HEK293 (cell line): ENCODE measurements at regions not wholly inside any gene's neighbourhood (a gene's known extent, or its start where the extent isn't known, plus 50 kb on each side); places are given as distances from the start of the nearest gene placed in this dataset.

Experiments used
- CTCF ChIA-PET: fragments of 350-600 bp; formaldehyde crosslinking; extraction: SDS; loops from one replicate; lab custom pipeline; 2021; ENCODE audit warnings: antibody characterized with exemption; lab: Yijun Ruan, JAX
- POLR2A ChIA-PET: fragments of 300-600 bp; formaldehyde crosslinking; extraction: SDS; loops from one replicate; lab custom pipeline; 2020; ENCODE audit warnings: antibody characterized with exemption, inconsistent platforms; lab: Yijun Ruan, JAX
- H3K27ac ChIP-seq: fragments of 200-500 bp; sonication (Bioruptor generic); 2 replicates; pipeline ENCODE4 v1.5.1; 2014; ENCODE audit warnings: low read depth, low read length, control low read depth, inconsistent platforms; ENCODE audit errors: extremely low read depth
- H3K36me3 ChIP-seq, 2 experiments: fragments of 200-500 bp in 1 of 2; sonication (Bioruptor generic) in 1 of 2; 1 replicate in 1 of 2; 2 replicates in 1 of 2; pipeline ENCODE4 v1.5.1; 2014 to 2017; ENCODE audit warnings: inconsistent platforms in 2 of 2, low read length in 2 of 2; ENCODE audit not compliant: control insufficient read depth in 2 of 2, insufficient read depth in 1 of 2
- H3K4me1 ChIP-seq: fragments of 200-500 bp; sonication (Bioruptor generic); 2 replicates; pipeline ENCODE4 v1.5.1; 2014; ENCODE audit warnings: mild to moderate bottlenecking, low read length, inconsistent platforms; ENCODE audit not compliant: control insufficient read depth, insufficient read depth
- H3K4me3 ChIP-seq: 2 replicates; pipeline ENCODE4 v1.5.1; 2011; ENCODE audit warnings: low read depth, mild to moderate bottlenecking, control low read depth, low read length, moderate library complexity
- H3K9me3 ChIP-seq: fragments of 200-500 bp; sonication (Bioruptor generic); 2 replicates; pipeline ENCODE4 v1.5.1; 2014; ENCODE audit warnings: low read depth, low read length, inconsistent platforms; ENCODE audit not compliant: control insufficient read depth, insufficient read depth
- BCL11B ChIP-seq: fragments of 450-650 bp; formaldehyde crosslinking; IDR thresholded peaks from 2 replicates; pipeline ENCODE4 v1.5.1; 2016; ENCODE audit warnings: low read depth, missing biosample characterization, missing genetic modification characterization
- FEZF1 ChIP-seq: fragments of 450-650 bp; formaldehyde crosslinking; IDR thresholded peaks from 2 replicates; pipeline ENCODE4 v1.5.1; 2016; ENCODE audit warnings: missing biosample characterization, missing genetic modification characterization
- GLI4 ChIP-seq: fragments of 450-650 bp; formaldehyde crosslinking; IDR thresholded peaks from 2 replicates; pipeline ENCODE4 v1.5.1; 2016; ENCODE audit warnings: missing biosample characterization, missing genetic modification characterization
- MYNN ChIP-seq: fragments of 450-650 bp; formaldehyde crosslinking; IDR thresholded peaks from 2 replicates; pipeline ENCODE4 v1.5.1; 2016; ENCODE audit warnings: missing biosample characterization, missing genetic modification characterization, borderline replicate concordance
- PRDM1 ChIP-seq: fragments of 450-650 bp; formaldehyde crosslinking; IDR thresholded peaks from 2 replicates; pipeline ENCODE4; 2016; ENCODE audit warnings: missing biosample characterization, missing genetic modification characterization
- SETDB1 ChIP-seq: IDR thresholded peaks from one replicate; pipeline ENCODE4 v1.6.1; 2017; ENCODE audit warnings: mild to moderate bottlenecking, low read length, moderate library complexity, mixed read lengths; ENCODE audit not compliant: insufficient read length
- ZBTB6 ChIP-seq: fragments of 450-650 bp; formaldehyde crosslinking; IDR thresholded peaks from 2 replicates; pipeline ENCODE4 v1.5.1; 2017; ENCODE audit warnings: missing biosample characterization, missing genetic modification characterization
- ZNF239 ChIP-seq: fragments of 450-650 bp; formaldehyde crosslinking; IDR thresholded peaks from 2 replicates; pipeline ENCODE4 v1.5.1; 2016; ENCODE audit warnings: missing biosample characterization, missing genetic modification characterization
- ZNF292 ChIP-seq: fragments of 450-650 bp; formaldehyde crosslinking; IDR thresholded peaks from 2 replicates; pipeline ENCODE4 v1.5.1; 2016; ENCODE audit warnings: low read depth, missing biosample characterization, missing genetic modification characterization, borderline replicate concordance
- ZNF391 ChIP-seq: fragments of 450-650 bp; formaldehyde crosslinking; IDR thresholded peaks from 2 replicates; pipeline ENCODE4 v1.5.1; 2016; ENCODE audit warnings: low read depth, missing biosample characterization, missing genetic modification characterization, borderline replicate concordance
- ZNF404 ChIP-seq: fragments of 450-650 bp; formaldehyde crosslinking; IDR thresholded peaks from 2 replicates; pipeline ENCODE4 v1.5.1; 2017; ENCODE audit warnings: missing biosample characterization, missing genetic modification characterization
- ZNF416 ChIP-seq: fragments of 450-650 bp; formaldehyde crosslinking; IDR thresholded peaks from 2 replicates; pipeline ENCODE4 v1.5.1; 2016; ENCODE audit warnings: missing biosample characterization, missing genetic modification characterization
- ZNF48 ChIP-seq: fragments of 450-650 bp; formaldehyde crosslinking; IDR thresholded peaks from 2 replicates; pipeline ENCODE4 v1.5.1; 2016; ENCODE audit warnings: missing biosample characterization, missing genetic modification characterization
- ZNF571 ChIP-seq: fragments of 450-650 bp; formaldehyde crosslinking; IDR thresholded peaks from 2 replicates; pipeline ENCODE4 v1.5.0; 2017; ENCODE audit warnings: missing biosample characterization, missing genetic modification characterization
- ZNF707 ChIP-seq: fragments of 450-650 bp; formaldehyde crosslinking; IDR thresholded peaks from 2 replicates; pipeline ENCODE4 v1.5.1; 2016; ENCODE audit warnings: missing biosample characterization, missing genetic modification characterization
- ZSCAN16 ChIP-seq: fragments of 450-650 bp; formaldehyde crosslinking; IDR thresholded peaks from 2 replicates; pipeline ENCODE4 v1.5.1; 2016; ENCODE audit warnings: missing biosample characterization, missing genetic modification characterization
- ZSCAN23 ChIP-seq: fragments of 450-650 bp; formaldehyde crosslinking; IDR thresholded peaks from 2 replicates; pipeline ENCODE4 v1.5.1; 2016; ENCODE audit warnings: missing biosample characterization, missing genetic modification characterization
- TF ChIP-seq, protein P1 (sequence below): fragments of 450-650 bp; formaldehyde crosslinking; IDR thresholded peaks from 2 replicates; pipeline ENCODE4 v1.5.1; 2017; ENCODE audit warnings: missing biosample characterization, missing genetic modification characterization
- TF ChIP-seq, protein P2 (sequence below): fragments of 450-650 bp; formaldehyde crosslinking; IDR thresholded peaks from 2 replicates; pipeline ENCODE4 v1.5.1; 2016; ENCODE audit warnings: missing biosample characterization, missing genetic modification characterization
- TF ChIP-seq, protein P3 (sequence below): fragments of 450-650 bp; IDR thresholded peaks from 2 replicates; pipeline ENCODE4 v1.5.1; 2018; ENCODE audit warnings: missing biosample characterization, missing genetic modification characterization
- TF ChIP-seq, protein P4 (sequence below): fragments of 450-650 bp; formaldehyde crosslinking; IDR thresholded peaks from 2 replicates; pipeline ENCODE4 v1.5.1; 2016; ENCODE audit warnings: missing biosample characterization, missing genetic modification characterization

GRCh38 chr13:111981006-111981405 lies 85.9 kb upstream of the SOX1 start:
- Histone ChIP-seq H3K27ac (no peak overlapping the region), H3K4me3 (no peak overlapping the region), H3K4me1 (no peaks in the 10 kb centered on the region), H3K36me3 (no peaks in the 10 kb centered on the region), H3K9me3 (no peaks in the 10 kb centered on the region)
- CTCF ChIA-PET, result no interaction called here
- POLR2A ChIA-PET, result no interaction called here
- TF ChIP-seq ZNF391 (tag by site-specific recombination), result no peak
- TF ChIP-seq FEZF1 (tag by site-specific recombination), result no peak
- TF ChIP-seq GLI4, result no peak
- TF ChIP-seq, protein P1, sequence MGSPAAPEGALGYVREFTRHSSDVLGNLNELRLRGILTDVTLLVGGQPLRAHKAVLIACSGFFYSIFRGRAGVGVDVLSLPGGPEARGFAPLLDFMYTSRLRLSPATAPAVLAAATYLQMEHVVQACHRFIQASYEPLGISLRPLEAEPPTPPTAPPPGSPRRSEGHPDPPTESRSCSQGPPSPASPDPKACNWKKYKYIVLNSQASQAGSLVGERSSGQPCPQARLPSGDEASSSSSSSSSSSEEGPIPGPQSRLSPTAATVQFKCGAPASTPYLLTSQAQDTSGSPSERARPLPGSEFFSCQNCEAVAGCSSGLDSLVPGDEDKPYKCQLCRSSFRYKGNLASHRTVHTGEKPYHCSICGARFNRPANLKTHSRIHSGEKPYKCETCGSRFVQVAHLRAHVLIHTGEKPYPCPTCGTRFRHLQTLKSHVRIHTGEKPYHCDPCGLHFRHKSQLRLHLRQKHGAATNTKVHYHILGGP, result no peak
- TF ChIP-seq, protein P2, sequence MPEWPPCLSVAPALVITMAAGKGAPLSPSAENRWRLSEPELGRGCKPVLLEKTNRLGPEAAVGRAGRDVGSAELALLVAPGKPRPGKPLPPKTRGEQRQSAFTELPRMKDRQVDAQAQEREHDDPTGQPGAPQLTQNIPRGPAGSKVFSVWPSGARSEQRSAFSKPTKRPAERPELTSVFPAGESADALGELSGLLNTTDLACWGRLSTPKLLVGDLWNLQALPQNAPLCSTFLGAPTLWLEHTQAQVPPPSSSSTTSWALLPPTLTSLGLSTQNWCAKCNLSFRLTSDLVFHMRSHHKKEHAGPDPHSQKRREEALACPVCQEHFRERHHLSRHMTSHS, result no peak
- no peak for TF ChIP-seq ZNF404 (tag by site-specific recombination)
- no peak for TF ChIP-seq ZSCAN16
- TF ChIP-seq ZNF292 (tag by site-specific recombination), result no peak
- no peak for TF ChIP-seq ZNF571 (tag by site-specific recombination)
- TF ChIP-seq ZNF239, result no peak
- no peak for TF ChIP-seq ZBTB6 (tag by site-specific recombination)
- TF ChIP-seq, protein P3, sequence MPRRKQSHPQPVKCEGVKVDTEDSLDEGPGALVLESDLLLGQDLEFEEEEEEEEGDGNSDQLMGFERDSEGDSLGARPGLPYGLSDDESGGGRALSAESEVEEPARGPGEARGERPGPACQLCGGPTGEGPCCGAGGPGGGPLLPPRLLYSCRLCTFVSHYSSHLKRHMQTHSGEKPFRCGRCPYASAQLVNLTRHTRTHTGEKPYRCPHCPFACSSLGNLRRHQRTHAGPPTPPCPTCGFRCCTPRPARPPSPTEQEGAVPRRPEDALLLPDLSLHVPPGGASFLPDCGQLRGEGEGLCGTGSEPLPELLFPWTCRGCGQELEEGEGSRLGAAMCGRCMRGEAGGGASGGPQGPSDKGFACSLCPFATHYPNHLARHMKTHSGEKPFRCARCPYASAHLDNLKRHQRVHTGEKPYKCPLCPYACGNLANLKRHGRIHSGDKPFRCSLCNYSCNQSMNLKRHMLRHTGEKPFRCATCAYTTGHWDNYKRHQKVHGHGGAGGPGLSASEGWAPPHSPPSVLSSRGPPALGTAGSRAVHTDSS, result no peak
- TF ChIP-seq ZNF416 (tag by site-specific recombination), result no peak
- TF ChIP-seq ZNF707 (tag by site-specific recombination), result no peak
- TF ChIP-seq, protein P4, sequence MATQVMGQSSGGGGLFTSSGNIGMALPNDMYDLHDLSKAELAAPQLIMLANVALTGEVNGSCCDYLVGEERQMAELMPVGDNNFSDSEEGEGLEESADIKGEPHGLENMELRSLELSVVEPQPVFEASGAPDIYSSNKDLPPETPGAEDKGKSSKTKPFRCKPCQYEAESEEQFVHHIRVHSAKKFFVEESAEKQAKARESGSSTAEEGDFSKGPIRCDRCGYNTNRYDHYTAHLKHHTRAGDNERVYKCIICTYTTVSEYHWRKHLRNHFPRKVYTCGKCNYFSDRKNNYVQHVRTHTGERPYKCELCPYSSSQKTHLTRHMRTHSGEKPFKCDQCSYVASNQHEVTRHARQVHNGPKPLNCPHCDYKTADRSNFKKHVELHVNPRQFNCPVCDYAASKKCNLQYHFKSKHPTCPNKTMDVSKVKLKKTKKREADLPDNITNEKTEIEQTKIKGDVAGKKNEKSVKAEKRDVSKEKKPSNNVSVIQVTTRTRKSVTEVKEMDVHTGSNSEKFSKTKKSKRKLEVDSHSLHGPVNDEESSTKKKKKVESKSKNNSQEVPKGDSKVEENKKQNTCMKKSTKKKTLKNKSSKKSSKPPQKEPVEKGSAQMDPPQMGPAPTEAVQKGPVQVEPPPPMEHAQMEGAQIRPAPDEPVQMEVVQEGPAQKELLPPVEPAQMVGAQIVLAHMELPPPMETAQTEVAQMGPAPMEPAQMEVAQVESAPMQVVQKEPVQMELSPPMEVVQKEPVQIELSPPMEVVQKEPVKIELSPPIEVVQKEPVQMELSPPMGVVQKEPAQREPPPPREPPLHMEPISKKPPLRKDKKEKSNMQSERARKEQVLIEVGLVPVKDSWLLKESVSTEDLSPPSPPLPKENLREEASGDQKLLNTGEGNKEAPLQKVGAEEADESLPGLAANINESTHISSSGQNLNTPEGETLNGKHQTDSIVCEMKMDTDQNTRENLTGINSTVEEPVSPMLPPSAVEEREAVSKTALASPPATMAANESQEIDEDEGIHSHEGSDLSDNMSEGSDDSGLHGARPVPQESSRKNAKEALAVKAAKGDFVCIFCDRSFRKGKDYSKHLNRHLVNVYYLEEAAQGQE (tag by site-specific recombination), result no peak
- no peak for TF ChIP-seq MYNN (tag by site-specific recombination)

DNA sequence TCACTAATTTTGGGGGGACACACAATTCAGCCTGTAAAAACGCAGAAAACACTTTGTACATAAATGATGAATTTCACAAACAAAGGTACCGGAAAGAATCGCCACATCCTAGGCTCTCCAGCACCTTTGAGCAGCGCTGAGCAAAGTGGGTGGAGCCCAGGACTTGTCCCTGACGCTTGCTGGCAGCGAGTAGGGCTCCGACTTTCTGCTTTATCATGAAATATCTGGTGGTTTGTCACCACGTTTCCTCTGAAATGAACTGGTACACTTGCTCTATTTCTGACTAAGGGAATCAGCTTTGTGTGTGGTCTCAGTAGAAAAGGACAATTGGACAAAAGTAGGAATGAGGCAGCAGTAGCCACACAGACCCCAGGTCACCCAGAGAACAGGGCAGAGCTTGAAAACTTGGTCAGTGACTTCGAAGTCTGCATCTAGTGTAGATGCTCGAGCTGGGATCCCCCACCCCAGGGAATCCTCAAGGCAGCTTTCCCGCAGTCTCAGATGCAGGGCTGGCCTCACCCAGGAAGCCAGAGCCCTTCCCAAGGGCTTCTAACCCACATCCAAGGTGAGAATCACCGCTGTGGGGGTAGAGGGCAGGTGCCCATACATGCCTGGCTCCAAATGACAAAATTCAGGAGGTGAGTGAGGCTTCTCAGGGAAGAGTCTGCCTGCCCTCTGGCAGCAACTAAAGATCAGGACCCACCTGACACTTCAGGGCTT lies 85.3 kb upstream of the SOX1 start:
- Histone ChIP-seq H3K4me1 (no peaks in the 10 kb centered on the region), H3K27ac (no peak overlapping the region), H3K4me3 (no peak overlapping the region), H3K36me3 (no peaks in the 10 kb centered on the region), H3K9me3 (no peaks in the 10 kb centered on the region)
- ChIA-PET CTCF (no interaction called here), POLR2A (no interaction called here)
- TF ChIP-seq ZSCAN23 (tag by site-specific recombination) (no peak), PRDM1 (no peak), BCL11B (no peak), SETDB1 (no peak), ZNF48 (tag by site-specific recombination) (no peak)
